ENCODE measurements at regions not wholly inside any gene's neighbourhood (a gene's known extent, or its start where the extent isn't known, plus 50 kb on each side); places are given as distances from the start of the nearest gene placed in this dataset.

DNA sequence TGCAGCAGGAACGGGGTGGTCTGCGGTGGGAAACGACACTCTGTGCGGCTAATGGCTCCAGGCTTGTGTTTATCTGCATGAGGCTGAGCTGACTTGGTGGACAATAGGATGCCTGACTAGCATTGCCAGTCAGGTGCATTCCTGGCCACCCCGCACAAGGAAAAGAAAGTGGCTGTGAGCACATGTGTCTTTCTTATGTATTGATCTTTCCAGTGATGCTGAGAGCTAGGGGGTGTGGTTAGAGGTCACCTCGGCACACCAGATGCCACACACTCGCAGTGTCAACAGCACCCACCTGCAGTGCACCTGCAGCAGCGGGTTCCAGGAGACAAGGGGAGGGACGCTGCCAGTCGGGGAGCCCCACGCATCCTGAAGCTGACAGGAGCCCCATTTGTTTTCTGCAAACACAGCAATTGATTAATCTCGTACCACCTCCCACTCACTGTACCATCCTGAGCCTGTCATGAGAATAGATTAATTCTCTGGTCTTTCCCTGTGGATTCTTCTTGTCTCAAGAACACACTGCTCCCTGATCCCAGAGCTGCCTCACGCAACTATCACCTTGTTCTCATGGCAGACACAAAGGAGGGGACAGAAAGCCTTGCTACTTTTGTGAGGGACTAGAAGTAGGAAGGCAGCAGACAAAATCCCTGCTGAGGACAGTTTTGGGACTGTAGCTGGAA is 251.7 kb upstream of the WWC1 start:
- H3K9me3 ChIP-seq (ENCODE audit: low read length): no peaks in the 10 kb centered on the region
- no peaks in the 10 kb centered on the region for H3K4me1 ChIP-seq (ENCODE audit: insufficient read depth, low read length)
- no peaks in the 10 kb centered on the region for H3K36me3 ChIP-seq (replicated peaks in 1 of 2; ENCODE audit: control insufficient read depth in 1 of 2, insufficient read depth in 2 of 2, low read length in 2 of 2)
- no peaks in the 10 kb centered on the region for H3K79me2 ChIP-seq (ENCODE audit: insufficient read depth, low read length)
- DNase-seq (ENCODE audit: low spot score) (no peak), FAIRE-seq (no peak), ATAC-seq (no peak)
- peaks cover 0 to 19% of the 10 kb centered on the region in 2 experiments; a peak in 3 of 5 replicates for H3K27me3 ChIP-seq (ENCODE audit: control insufficient read depth in 1 of 2, insufficient read depth in 2 of 2, low read length in 2 of 2)
- intact Hi-C loops (cut with micrococcal nuclease; ENCODE audit: unreplicated experiment): no loop called here
- no TSS peak for BruUV-seq (replicated peaks)
- ChIA-PET CTCF (ENCODE audit: low intra/inter-chr PET ratio, low total read pairs) (no interaction called here), POLR2A (no interaction called here)
- no peak overlapping the region for H3K27ac ChIP-seq (ENCODE audit: extremely low read length, insufficient read depth, low read length)
- in situ Hi-C loops (cut with HindIII; ENCODE audit: extremely low pct_ligation_motif_present, low pct_unique_long_range_greater_than_20kb): no loop called here
- no peak overlapping the region for H3K4me3 ChIP-seq (replicated peaks in 1 of 3; ENCODE audit: insufficient read depth in 1 of 3, low read depth in 2 of 3, low read length in 3 of 3)
- WGBS (ENCODE audit: low lambda C conversion rate): 5% methylated on average over 10 of the region's 13 CpGs
- H2AFZ ChIP-seq (ENCODE audit: low read length): no peak overlapping the region
- no peak overlapping the region for H3K9ac ChIP-seq (ENCODE audit: insufficient read depth, low read depth, low read length)
- H4K20me1 ChIP-seq (ENCODE audit: insufficient read depth, low read length): no peaks in the 10 kb centered on the region
- H3K4me2 ChIP-seq (ENCODE audit: low read depth, low read length): no peak overlapping the region
- no peak for TF ChIP-seq ZNF883 (CRISPR knock-in tag; IDR thresholded peaks at IDR 0.05; ENCODE audit: not compliant biosample characterization)
- no peak for TF ChIP-seq CBX2 (IDR thresholded peaks at IDR 0.05; ENCODE audit: low read depth, low read length)
- TF ChIP-seq CBX2 (CRISPR knock-in tag; IDR thresholded peaks at IDR 0.05; ENCODE audit: low read depth): no peak
- TF ChIP-seq, protein P1, sequence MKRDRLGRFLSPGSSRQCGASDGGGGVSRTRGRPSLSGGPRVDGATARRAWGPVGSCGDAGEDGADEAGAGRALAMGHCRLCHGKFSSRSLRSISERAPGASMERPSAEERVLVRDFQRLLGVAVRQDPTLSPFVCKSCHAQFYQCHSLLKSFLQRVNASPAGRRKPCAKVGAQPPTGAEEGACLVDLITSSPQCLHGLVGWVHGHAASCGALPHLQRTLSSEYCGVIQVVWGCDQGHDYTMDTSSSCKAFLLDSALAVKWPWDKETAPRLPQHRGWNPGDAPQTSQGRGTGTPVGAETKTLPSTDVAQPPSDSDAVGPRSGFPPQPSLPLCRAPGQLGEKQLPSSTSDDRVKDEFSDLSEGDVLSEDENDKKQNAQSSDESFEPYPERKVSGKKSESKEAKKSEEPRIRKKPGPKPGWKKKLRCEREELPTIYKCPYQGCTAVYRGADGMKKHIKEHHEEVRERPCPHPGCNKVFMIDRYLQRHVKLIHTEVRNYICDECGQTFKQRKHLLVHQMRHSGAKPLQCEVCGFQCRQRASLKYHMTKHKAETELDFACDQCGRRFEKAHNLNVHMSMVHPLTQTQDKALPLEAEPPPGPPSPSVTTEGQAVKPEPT (CRISPR knock-in tag; IDR thresholded peaks at IDR 0.05; ENCODE audit: low read depth): no peak
- TF ChIP-seq, protein P2, sequence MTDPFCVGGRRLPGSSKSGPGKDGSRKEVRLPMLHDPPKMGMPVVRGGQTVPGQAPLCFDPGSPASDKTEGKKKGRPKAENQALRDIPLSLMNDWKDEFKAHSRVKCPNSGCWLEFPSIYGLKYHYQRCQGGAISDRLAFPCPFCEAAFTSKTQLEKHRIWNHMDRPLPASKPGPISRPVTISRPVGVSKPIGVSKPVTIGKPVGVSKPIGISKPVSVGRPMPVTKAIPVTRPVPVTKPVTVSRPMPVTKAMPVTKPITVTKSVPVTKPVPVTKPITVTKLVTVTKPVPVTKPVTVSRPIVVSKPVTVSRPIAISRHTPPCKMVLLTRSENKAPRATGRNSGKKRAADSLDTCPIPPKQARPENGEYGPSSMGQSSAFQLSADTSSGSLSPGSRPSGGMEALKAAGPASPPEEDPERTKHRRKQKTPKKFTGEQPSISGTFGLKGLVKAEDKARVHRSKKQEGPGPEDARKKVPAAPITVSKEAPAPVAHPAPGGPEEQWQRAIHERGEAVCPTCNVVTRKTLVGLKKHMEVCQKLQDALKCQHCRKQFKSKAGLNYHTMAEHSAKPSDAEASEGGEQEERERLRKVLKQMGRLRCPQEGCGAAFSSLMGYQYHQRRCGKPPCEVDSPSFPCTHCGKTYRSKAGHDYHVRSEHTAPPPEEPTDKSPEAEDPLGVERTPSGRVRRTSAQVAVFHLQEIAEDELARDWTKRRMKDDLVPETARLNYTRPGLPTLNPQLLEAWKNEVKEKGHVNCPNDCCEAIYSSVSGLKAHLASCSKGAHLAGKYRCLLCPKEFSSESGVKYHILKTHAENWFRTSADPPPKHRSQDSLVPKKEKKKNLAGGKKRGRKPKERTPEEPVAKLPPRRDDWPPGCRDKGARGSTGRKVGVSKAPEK (CRISPR knock-in tag; IDR thresholded peaks at IDR 0.05; ENCODE audit: borderline replicate concordance): no peak
- no peak for TF ChIP-seq ATF1 (CRISPR knock-in tag; IDR thresholded peaks at IDR 0.05)
- no peak for TF ChIP-seq ZNF143 (CRISPR knock-in tag; IDR thresholded peaks at IDR 0.05)
- TF ChIP-seq JUND (CRISPR knock-in tag; IDR thresholded peaks at IDR 0.05): no peak
- no peak for TF ChIP-seq HNRNPLL (IDR thresholded peaks at IDR 0.05; ENCODE audit: low read depth, low read length, poor library complexity, severe bottlenecking)
- TF ChIP-seq CCDC6 (CRISPR knock-in tag; IDR thresholded peaks at IDR 0.05): no peak
- no peak for TF ChIP-seq STAT5B (CRISPR knock-in tag; IDR thresholded peaks at IDR 0.05)
- no peak for TF ChIP-seq ASH2L (IDR thresholded peaks at IDR 0.05; ENCODE audit: insufficient read length, low read depth, low read length)
- no peak for TF ChIP-seq JDP2 (CRISPR knock-in tag; IDR thresholded peaks at IDR 0.05; ENCODE audit: borderline replicate concordance)
- no peak for TF ChIP-seq ZNF747 (CRISPR knock-in tag; IDR thresholded peaks at IDR 0.05; ENCODE audit: borderline replicate concordance)
- no peak for TF ChIP-seq ZNF572 (CRISPR knock-in tag; IDR thresholded peaks at IDR 0.05)
- TF ChIP-seq BHLHE40 (IDR thresholded peaks at IDR 0.05; ENCODE audit: low read length): no peak
